ENCODE measurements at regions not wholly inside any gene's neighbourhood (a gene's known extent, or its start where the extent isn't known, plus 50 kb on each side); places are given as distances from the start of the nearest gene placed in this dataset.

DNA sequence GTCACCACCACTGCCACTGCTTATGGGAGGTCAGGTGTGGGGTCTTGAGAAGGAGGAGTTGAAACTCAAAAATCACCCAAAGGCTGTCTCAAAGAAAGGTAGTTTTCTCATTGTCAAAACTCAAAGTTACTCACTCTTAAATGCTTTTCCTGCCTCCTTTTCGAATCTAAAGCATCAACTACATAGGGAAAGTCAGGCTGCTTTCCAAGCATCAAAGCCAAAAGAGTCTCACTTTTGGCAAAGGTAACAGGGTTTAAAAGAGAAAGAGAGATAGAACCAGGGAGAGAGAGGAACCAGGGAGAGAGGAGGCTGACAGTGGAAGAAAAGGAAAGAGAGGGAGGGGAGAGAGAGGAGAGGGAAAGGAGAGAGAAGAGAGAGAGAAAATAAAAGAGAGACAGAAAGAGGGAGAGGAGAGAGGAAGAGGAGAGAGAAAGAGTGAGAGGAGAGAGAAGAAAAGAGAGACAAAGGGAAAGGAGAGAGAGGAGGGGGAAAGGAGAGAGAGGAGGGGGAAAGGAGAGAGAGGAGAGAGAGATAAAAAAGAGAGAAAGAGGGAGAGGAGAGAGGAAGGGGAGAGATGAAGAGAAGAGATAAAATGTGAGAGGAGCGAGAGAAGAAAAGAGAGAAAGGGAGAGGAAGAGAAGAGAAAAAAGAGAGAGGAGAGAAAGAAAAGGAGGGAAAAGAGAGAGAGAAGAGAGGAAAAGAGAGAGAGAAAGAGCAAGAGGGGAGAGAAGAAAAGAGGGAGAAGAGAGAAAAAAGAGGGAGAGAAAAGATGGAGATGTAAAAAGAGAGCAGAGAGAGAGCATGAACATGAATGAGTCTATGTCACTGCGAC is 262.0 kb upstream of the TSHZ3 start:
- no peak for DNase-seq

- DNase-seq, result no peak
Observed at GRCh38 chr19:31612873-31613272, 263.6 kb upstream of the TSHZ3 start.

DNA sequence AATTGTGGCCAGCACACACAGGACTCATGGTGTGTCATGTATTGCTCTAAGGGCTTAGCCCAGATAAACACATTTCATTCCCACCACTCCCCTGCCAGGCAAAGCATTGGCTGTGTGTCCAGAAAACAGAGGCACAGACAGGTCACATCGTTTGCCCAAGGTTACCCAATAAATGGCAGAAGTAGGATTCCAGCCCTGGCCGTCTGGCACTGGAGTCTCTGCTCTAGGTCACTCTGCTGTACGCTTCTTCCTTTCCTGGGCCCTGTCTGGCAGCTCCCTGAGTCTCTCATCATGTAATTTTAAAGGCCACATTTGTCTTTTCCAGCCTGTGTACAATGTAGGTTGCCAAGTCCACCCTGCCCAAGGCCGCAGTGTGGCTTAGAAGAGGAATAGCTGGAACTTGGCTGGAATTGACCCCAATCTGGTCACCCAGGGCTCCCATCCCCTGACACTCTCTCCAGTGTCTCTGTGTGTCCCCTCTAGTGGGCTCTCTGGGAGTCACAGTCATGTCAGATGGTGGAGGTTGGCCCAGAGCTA is 264.5 kb upstream of the TSHZ3 start:
- no peak for DNase-seq

- DNase-seq, result no peak
Observed at GRCh38 chr19:31616031-31616430, 266.8 kb upstream of the TSHZ3 start.

DNA sequence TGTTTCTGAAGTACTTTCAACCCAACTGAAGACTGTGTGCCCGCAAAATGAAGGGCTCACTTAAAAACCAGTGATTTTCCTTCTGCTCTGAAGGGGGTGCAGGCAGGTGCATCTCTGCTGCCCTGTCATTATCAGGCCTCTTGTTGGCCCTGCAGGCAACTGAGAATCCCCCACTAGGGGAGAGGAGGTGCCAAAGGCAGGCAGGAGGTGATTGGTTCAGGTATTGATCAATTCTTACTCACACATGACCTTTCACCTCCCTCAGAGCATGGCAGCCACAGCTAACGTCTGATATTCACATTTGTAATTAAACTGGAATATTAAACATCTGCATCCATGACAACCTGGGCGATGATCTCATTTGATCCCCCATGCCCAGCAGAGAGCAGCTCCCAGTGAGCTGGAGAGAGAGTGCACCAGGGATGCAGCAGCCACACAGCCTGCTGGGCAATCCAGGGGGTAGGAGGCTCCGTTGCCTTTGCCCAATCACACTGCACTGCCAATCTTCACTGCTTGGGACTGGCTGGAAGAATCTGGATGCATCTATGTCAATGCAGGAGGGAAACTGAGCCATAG is 267.9 kb upstream of the TSHZ3 start:
- no peak for DNase-seq

DNA sequence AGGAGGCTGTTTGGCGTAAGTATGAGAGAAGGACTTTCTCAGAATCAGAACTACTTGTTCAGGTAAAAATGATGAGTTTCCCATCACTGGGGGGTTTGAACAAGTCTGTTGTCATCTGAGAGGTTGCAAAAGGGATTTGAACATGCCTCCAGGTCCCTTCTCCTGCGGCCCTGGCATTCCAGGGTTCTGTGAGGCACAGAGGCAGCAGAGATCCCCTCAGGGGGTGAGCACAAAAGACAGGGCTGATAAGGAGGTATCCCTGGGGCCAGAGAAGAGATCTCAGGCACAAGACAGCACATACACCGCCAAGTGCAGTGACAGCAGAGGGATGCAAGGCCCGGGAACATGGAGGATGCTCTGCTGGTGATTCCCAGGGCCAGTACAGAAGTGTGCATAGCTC is 275.8 kb upstream of the TSHZ3 start:
- DNase-seq, result no peak

GRCh38 chr19:31625575-31625974 is 276.3 kb upstream of the TSHZ3 start:
- DNase-seq, result no peak

- DNase-seq, result no peak
Observed at GRCh38 chr19:31626941-31627340, 277.7 kb upstream of the TSHZ3 start.

- DNase-seq, result no peak
Observed at GRCh38 chr19:31627620-31628365, 278.6 kb upstream of the TSHZ3 start.

DNA sequence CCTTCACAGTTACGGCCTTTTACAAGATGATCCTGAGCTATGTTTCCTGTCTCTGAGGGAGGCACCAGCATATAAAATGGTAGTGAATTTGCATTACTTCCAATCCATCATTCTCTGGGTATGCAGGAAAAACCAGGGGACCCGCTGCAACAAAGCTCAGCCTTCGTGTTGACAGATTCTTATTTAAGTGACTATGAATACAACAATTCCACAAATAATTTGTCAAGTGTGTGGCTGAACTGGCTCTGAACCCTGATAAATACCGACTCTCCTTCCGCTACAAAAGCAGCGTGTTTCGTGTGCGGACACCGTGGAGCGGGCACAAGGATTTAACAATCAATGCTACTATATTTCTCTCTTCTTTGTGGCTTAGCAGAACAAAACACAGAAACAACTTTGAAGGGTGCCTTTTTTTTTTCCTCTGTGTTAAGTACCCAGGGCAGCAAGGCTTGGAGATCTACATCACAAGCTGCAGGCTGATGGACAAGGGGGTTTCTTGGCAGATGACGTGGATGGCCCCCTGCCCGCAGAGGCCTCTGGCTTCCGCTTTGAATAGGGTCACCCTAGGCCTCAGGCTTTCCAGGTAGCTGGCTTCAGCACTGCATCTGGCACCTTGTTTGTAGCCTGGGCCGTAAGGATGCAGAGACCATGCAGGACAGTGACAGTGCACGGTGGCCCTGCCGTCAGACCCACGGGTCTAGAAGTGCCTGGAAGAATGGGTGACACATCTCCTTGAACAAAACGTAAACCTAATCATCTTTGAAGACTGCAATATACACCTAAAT is 280.5 kb upstream of the TSHZ3 start:
- DNase-seq, result no peak

GRCh38 chr19:31633014-31633413 is 283.8 kb upstream of the TSHZ3 start:
- DNase-seq, result no peak

GRCh38 chr19:31639306-31639705 is 290.1 kb upstream of the TSHZ3 start:
- peak; percentile 2 for DNase-seq

- peak; percentile 14 for DNase-seq
Observed at GRCh38 chr19:31641591-31641990, 292.4 kb upstream of the TSHZ3 start.

DNA sequence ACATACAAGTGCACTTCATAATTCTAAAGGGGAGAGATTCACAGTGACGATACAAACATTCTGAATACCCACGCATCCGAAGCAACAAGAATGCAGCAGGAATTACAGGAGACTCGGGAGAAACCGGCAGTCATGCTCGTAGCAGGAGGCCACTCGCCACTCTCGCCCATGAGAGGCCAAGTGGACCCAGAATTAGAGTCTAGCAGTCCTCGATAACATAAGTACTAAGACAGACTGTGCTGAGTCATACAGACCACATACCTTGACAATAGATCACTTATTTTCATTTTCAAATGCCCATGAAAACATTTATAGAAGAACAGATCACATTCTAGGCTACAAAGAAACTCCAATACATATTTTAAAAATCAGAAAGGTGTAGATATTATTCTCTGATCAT is 299.1 kb upstream of the TSHZ3 start:
- DNase-seq, result peak; percentile 16

- DNase-seq, result no peak
Observed at GRCh38 chr19:31656507-31656906, 307.3 kb upstream of the TSHZ3 start.

DNA sequence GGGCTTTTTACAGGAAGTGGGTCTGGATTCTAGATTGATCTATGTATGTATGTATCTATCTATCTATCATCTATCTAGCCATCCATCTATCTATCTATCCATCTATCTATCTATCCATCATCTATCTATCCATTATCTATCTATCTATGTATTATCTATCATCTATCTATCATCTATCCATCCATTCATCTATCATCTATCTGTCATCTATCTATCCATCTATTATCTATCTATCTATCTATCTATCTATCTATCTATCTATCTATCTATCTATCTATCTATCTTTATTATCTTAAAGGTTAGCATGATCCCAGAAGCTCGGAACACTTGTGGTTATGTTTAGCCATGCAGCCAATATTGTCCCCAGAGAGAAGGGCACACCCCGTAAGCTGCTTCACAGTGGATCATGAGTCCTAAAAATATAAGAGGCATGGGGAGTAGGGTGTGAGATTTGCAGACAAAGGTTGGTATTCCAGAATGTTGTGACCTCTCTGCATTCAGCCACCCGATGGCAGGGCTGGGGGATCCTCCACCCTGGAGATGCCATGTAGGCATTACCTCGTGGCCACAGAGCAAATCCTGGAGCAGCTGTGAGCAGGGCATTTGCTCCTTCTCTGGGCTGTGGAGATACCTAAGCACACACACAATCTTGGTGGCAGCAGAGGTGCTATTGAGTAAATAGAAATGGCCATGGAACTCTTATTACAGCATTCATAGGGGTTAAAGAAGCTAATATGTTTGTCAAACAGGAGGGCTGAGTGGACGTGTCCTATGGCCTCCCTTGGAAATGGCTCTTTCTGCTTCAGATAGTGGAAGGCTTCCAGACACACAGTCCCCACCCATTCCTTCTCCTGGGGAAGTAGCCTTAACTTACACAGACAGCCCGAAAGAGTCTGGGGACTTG is 310.0 kb upstream of the TSHZ3 start:
- no peak for DNase-seq

DNA sequence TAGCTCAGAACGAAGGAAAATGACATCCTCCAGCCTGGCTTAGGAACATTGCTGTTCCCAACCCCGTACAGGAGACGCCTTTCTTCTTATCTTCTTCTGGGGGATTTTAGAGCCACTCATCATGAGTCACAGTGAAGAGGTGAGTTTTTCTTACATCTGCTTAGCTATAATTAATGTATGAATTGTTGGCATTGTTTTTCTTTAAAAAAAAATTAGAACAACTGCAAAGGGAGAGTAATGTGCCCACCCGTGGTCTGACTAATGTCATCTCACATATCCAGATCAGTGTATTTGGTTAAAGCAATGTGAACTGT is 310.6 kb upstream of the TSHZ3 start:
- no peak for DNase-seq

GRCh38 chr19:31664096-31664495 is 314.9 kb upstream of the TSHZ3 start:
- no peak for DNase-seq

- DNase-seq, result no peak
Observed at GRCh38 chr19:31664997-31665396, 315.8 kb upstream of the TSHZ3 start.

DNA sequence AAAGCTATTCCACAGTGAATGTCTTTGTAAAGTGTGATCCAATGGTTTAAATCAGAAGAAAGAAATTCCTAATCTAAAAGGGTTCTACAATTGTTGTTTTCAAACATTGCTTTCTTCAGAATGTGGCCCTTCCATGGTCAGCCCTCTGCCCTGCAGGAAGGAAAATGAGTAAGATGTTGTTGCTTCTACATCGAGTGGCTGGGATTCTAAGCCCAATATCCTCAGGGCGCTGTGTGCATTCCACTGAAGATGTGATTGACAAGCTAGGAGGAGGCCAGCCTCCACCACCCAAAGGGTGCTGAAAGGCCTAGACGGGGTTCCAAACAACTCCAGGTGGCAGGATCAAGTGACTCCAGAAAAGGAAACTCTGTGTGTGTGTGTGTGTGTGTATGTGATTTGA is 316.9 kb upstream of the TSHZ3 start:
- no peak for DNase-seq

DNA sequence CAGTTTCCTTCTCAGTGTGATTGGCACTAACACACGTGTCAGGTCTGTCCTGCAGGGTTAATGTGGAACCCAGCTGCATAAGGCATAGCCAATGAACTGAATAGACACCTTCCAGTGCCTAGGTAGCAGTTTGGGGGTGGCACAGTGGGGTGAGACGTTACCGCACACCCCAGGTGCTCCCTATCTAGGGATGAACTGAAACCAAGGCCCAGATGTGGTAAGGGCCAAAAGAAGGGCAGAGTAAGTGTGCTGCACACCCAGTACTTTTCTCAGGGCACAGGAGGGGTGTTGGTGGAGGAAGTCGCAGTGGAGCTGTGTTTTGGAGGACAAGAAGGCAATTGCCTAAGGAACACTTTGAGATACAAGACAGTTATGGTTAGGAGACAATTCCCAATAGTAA is 317.9 kb upstream of the TSHZ3 start:
- DNase-seq, result no peak

DNA sequence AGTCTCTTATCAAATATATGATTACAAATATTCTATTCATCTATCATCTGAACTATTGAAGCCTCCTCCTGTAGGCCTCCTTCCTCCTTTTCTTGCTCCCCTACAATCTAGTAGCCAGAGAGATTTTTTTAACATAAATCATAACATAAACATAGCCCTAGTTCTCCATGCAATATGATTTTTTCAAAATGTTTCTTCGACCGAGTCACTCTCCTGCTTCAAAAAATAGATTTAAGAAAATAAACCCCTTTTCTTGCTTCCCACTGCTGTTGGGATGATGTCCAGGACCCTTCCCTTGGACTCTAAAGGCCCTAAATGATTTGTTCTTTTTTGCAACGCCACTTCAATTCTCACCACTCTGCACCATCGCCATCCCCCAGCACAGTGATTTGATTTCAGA is 319.7 kb upstream of the TSHZ3 start:
- DNase-seq, result peak; percentile 23

Data from fibroblast of upper back skin (primary cell).